ENCODE measurements at regions not wholly inside any gene's neighbourhood (a gene's known extent, or its start where the extent isn't known, plus 50 kb on each side); places are given as distances from the start of the nearest gene placed in this dataset.

DNA sequence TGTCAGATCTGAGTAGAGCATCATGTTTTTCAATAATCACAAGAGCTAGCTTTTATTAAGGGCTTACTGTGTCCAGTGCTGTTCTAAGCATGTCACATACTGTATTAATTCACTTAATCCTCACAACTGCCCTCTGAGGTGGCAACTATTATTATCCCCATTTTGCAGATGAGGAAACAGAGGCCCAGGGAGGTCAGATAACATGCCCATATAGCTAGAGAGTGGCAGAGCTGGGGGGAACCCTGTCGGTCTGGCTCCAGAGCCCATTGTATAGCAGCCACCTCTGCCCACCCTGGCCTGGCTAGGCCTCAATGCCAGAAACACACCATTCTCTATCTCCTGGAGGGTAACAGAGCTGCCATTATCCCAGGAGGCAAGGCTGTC lies 113.2 kb downstream of the B3GNT2 start:
- H3K27me3 ChIP-seq (replicated peaks; ENCODE audit: control insufficient read depth, insufficient read depth, low read length, poor library complexity, severe bottlenecking), result no peaks in the 10 kb centered on the region
- H3K9me3 ChIP-seq (ENCODE audit: control insufficient read depth, low read length), result no peaks in the 10 kb centered on the region
- H3K36me3 ChIP-seq (ENCODE audit: control insufficient read depth, insufficient read depth, low read length), result no peaks in the 10 kb centered on the region
- H3K27ac ChIP-seq (ENCODE audit: insufficient read depth, low read length, poor library complexity, severe bottlenecking), result no peak overlapping the region
- no peak for DNase-seq
- H3K4me1 ChIP-seq (ENCODE audit: control insufficient read depth, insufficient read depth, low read length, poor library complexity, severe bottlenecking), result peaks cover 45% of the 10 kb centered on the region
- H3K4me3 ChIP-seq (ENCODE audit: insufficient read depth, low read depth, low read length, poor library complexity, severe bottlenecking), result no peak overlapping the region

GRCh38 chr2:62307469-62308389 lies 111.8 kb downstream of the B3GNT2 start:
- peaks cover 53% of the 10 kb centered on the region for H3K4me1 ChIP-seq (ENCODE audit: control insufficient read depth, insufficient read depth, low read length, poor library complexity, severe bottlenecking)
- no peak overlapping the region for H3K27ac ChIP-seq (ENCODE audit: insufficient read depth, low read length, poor library complexity, severe bottlenecking)
- H3K4me3 ChIP-seq (ENCODE audit: insufficient read depth, low read depth, low read length, poor library complexity, severe bottlenecking), result no peak overlapping the region
- no peak for DNase-seq
- H3K36me3 ChIP-seq (ENCODE audit: control insufficient read depth, insufficient read depth, low read length), result no peaks in the 10 kb centered on the region
- no peaks in the 10 kb centered on the region for H3K27me3 ChIP-seq (replicated peaks; ENCODE audit: control insufficient read depth, insufficient read depth, low read length, poor library complexity, severe bottlenecking)
- H3K9me3 ChIP-seq (ENCODE audit: control insufficient read depth, low read length), result no peaks in the 10 kb centered on the region

- Histone ChIP-seq H3K27ac (ENCODE audit: insufficient read depth, low read length, poor library complexity, severe bottlenecking) (no peak overlapping the region), H3K4me1 (ENCODE audit: control insufficient read depth, insufficient read depth, low read length, poor library complexity, severe bottlenecking) (peaks cover 60% of the 10 kb centered on the region), H3K9me3 (ENCODE audit: control insufficient read depth, low read length) (no peaks in the 10 kb centered on the region), H3K4me3 (ENCODE audit: insufficient read depth, low read depth, low read length, poor library complexity, severe bottlenecking) (no peak overlapping the region), H3K36me3 (ENCODE audit: control insufficient read depth, insufficient read depth, low read length) (no peaks in the 10 kb centered on the region), H3K27me3 (replicated peaks; ENCODE audit: control insufficient read depth, insufficient read depth, low read length, poor library complexity, severe bottlenecking) (no peaks in the 10 kb centered on the region)
- DNase-seq, result peak; percentile 17 to 40 (median 24)
Measured at GRCh38 chr2:62306751-62307468, 111.0 kb downstream of the B3GNT2 start.

DNA sequence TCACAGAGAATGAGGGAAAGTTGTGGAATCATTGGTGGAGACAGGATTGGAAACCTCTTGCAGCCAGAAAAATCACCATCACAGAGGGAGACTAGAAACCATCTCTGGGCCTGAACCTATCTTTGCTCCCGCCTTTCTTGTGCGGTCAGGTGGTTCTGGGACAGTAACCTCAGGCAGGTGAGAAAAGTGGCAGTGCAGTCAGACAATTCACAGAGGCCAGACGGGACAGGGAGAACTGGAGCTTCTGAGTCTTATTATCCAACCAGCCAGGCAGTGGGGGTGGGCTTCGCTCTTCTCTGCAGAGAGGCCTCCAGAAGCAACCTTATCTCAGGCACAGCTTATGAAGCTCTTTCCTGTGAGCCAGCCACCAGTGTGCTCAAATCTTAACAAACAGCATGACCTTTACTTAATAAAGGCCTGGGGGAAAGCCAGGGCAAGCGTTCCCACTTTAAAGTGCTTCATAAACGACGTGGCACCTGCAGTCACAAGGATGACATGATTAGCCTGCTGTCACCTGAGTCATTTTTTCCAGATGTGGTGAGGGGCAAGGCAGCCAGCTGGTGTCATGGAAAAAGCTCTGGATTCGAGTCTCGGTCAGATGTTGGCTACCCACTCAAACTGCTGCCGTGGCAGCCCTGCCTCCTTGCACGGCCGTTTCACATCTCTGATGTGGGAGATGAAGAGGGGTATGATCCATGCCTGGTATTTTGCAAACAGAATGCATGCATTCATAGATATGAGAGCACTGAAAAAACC lies 109.7 kb downstream of the B3GNT2 start:
- Histone ChIP-seq H3K27me3 (replicated peaks; ENCODE audit: control insufficient read depth, insufficient read depth, low read length, poor library complexity, severe bottlenecking) (no peaks in the 10 kb centered on the region), H3K9me3 (ENCODE audit: control insufficient read depth, low read length) (no peaks in the 10 kb centered on the region), H3K4me1 (ENCODE audit: control insufficient read depth, insufficient read depth, low read length, poor library complexity, severe bottlenecking) (peaks cover 60% of the 10 kb centered on the region), H3K4me3 (ENCODE audit: insufficient read depth, low read depth, low read length, poor library complexity, severe bottlenecking) (no peak overlapping the region), H3K27ac (ENCODE audit: insufficient read depth, low read length, poor library complexity, severe bottlenecking) (peak overlapping the region; percentile 18), H3K36me3 (ENCODE audit: control insufficient read depth, insufficient read depth, low read length) (no peaks in the 10 kb centered on the region)
- DNase-seq, result no peak

- no peaks in the 10 kb centered on the region for H3K36me3 ChIP-seq (ENCODE audit: control insufficient read depth, insufficient read depth, low read length)
- H3K9me3 ChIP-seq (ENCODE audit: control insufficient read depth, low read length), result no peaks in the 10 kb centered on the region
- H3K4me1 ChIP-seq (ENCODE audit: control insufficient read depth, insufficient read depth, low read length, poor library complexity, severe bottlenecking), result peaks cover 57% of the 10 kb centered on the region
- H3K4me3 ChIP-seq (ENCODE audit: insufficient read depth, low read depth, low read length, poor library complexity, severe bottlenecking), result no peak overlapping the region
- no peaks in the 10 kb centered on the region for H3K27me3 ChIP-seq (replicated peaks; ENCODE audit: control insufficient read depth, insufficient read depth, low read length, poor library complexity, severe bottlenecking)
- DNase-seq, result peak in 1 of 3 donors; percentile 9
- no peak overlapping the region for H3K27ac ChIP-seq (ENCODE audit: insufficient read depth, low read length, poor library complexity, severe bottlenecking)
Measured at GRCh38 chr2:62304429-62305417, 108.8 kb downstream of the B3GNT2 start.

DNA sequence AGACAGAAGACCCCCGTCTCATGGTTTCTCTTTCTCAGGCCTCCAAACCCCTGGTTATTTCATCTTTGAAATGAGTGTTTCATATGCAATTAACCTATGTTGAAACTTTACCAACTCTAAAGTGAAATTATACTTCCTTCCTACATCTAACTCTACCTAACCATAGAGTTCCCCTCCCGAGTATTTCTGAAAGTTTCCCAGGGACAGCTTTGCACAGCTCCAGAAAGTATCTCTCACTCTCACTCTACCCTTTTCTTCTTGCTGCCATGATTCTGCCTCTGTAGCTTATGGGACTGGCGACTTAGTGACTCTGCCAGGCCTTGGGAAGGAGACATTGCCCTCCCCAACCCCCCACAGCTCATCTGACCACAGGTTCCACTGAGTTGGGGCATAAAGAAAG lies 107.9 kb downstream of the B3GNT2 start:
- H3K4me1 ChIP-seq (ENCODE audit: control insufficient read depth, insufficient read depth, low read length, poor library complexity, severe bottlenecking), result peaks cover 49% of the 10 kb centered on the region
- H3K9me3 ChIP-seq (ENCODE audit: control insufficient read depth, low read length), result no peaks in the 10 kb centered on the region
- H3K27ac ChIP-seq (ENCODE audit: insufficient read depth, low read length, poor library complexity, severe bottlenecking), result no peak overlapping the region
- H3K36me3 ChIP-seq (ENCODE audit: control insufficient read depth, insufficient read depth, low read length), result no peaks in the 10 kb centered on the region
- no peak for DNase-seq
- no peak overlapping the region for H3K4me3 ChIP-seq (ENCODE audit: insufficient read depth, low read depth, low read length, poor library complexity, severe bottlenecking)
- H3K27me3 ChIP-seq (replicated peaks; ENCODE audit: control insufficient read depth, insufficient read depth, low read length, poor library complexity, severe bottlenecking), result no peaks in the 10 kb centered on the region

DNA sequence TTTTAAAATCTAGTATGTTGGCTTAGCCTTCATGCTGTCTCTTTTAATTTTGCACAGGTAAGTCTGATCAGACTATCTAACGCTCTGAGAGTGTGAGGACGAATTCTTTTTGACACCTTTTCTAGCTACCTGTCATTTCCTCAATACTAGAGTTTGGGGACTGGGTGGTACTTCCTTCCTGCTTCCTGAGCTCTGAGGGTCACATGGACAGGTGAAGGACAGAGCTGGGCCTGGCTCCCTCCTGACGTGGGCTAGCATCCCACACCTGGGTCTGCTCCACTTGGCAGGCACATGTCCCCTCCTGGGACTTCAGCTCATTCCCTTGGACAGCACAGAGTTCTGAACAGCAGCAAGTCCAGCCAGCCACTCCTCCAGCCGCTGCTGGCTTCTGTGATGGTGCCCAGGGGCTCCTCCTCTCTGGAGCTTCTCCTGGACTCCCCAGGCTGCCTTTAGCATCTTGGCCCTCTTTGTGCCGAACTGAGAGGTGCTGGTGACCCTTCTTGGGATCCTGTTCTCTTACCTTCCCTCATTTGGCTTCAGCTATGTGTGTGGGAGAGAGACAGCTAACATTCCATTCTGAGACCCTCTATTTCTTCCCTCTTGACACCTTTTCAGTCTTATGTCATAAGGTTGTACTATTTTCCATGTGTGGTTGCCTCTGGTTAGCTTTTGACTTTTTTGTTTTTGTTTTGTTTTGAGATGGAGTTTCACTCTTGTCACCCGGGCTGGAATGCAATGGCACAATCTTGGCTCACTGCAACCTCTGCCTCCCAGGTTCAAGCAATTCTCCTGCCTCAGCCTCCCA lies 106.9 kb downstream of the B3GNT2 start:
- no peak for DNase-seq
- Histone ChIP-seq H3K36me3 (ENCODE audit: control insufficient read depth, insufficient read depth, low read length) (no peaks in the 10 kb centered on the region), H3K27ac (ENCODE audit: insufficient read depth, low read length, poor library complexity, severe bottlenecking) (no peak overlapping the region), H3K4me3 (ENCODE audit: insufficient read depth, low read depth, low read length, poor library complexity, severe bottlenecking) (no peak overlapping the region), H3K4me1 (ENCODE audit: control insufficient read depth, insufficient read depth, low read length, poor library complexity, severe bottlenecking) (peaks cover 49% of the 10 kb centered on the region), H3K9me3 (ENCODE audit: control insufficient read depth, low read length) (no peaks in the 10 kb centered on the region), H3K27me3 (replicated peaks; ENCODE audit: control insufficient read depth, insufficient read depth, low read length, poor library complexity, severe bottlenecking) (no peaks in the 10 kb centered on the region)

DNA sequence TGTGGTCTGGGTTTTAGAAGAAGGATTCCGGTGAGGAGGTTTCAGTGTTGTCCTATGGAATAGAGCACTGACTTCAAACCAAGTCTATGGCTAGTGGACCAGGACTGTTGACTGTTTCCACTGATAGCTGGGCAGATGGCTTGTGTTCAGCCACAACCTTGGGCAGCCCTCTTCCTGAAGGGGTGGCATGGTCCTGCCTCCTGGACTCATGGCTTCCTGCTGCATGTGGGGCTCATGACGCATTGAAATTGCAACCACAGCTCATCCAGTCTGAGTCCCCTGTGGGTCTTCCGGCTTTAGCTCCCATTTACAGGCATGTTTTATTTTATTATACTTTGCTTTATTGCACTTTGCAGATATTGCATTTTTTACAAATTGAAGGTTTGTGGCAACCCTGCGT lies 105.0 kb downstream of the B3GNT2 start:
- no peak for DNase-seq
- H3K9me3 ChIP-seq (ENCODE audit: control insufficient read depth, low read length), result no peaks in the 10 kb centered on the region
- H3K27me3 ChIP-seq (replicated peaks; ENCODE audit: control insufficient read depth, insufficient read depth, low read length, poor library complexity, severe bottlenecking), result no peaks in the 10 kb centered on the region
- H3K36me3 ChIP-seq (ENCODE audit: control insufficient read depth, insufficient read depth, low read length), result no peaks in the 10 kb centered on the region
- H3K4me1 ChIP-seq (ENCODE audit: control insufficient read depth, insufficient read depth, low read length, poor library complexity, severe bottlenecking), result peaks cover 38% of the 10 kb centered on the region
- H3K27ac ChIP-seq (ENCODE audit: insufficient read depth, low read length, poor library complexity, severe bottlenecking), result no peak overlapping the region
- H3K4me3 ChIP-seq (ENCODE audit: insufficient read depth, low read depth, low read length, poor library complexity, severe bottlenecking), result no peak overlapping the region
